Fibroblast of the aortic adventitia (primary cell): ENCODE measurements at regions not wholly inside any gene's neighbourhood (a gene's known extent, or its start where the extent isn't known, plus 50 kb on each side); places are given as distances from the start of the nearest gene placed in this dataset.

Source experiments
- DNase-seq: peaks from one replicate; pipeline ENCODE4 v3.0.0-alpha.2; 2010; ENCODE audit warnings: low read depth
- H3K4me3 ChIP-seq: 2 replicates; pipeline ENCODE4 v1.5.1; 2011; ENCODE audit warnings: low read depth, mild to moderate bottlenecking, control low read depth, low read length, moderate library complexity
- TF ChIP-seq, protein P1 (sequence below): IDR thresholded peaks from 2 replicates; pipeline ENCODE4 v1.5.1; 2011; ENCODE audit warnings: mild to moderate bottlenecking, low read length, control low read depth, inconsistent platforms; ENCODE audit not compliant: insufficient read depth

DNA sequence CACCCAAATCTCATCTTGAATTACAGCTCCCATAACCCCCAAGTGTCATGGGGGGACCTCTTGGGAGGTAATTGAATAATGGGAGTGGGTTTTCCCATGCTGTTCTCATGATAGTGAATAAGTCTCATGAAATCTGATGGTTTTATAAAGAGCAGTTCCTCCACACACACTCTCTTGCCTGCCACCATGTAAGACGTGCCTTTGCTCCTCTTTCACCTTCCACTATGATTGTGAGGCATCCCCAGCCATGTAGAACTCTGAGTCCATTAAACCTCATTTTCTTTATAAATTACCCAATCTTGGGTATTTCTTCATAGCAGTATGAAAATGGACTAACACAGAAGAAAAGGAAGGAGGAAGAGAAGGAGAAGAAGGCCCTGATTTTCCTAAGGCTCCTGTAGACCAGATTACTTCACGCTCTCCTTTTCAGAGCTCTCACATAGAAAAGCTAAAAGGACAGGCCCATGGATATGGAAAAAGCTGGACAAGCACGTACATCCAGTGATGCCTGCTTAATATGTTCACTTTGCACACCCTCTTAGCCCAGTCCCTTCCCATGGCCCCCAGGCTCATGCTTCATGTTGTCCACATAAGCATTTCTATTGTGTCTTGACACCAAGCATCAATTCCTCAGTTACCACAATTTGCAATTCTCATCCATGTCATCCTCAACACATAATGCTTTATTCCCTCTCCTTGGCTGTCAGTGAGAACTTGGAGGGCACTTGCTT is 354.8 kb downstream of the CD83 start:
- no peak for DNase-seq
- H3K4me3 ChIP-seq: no peak overlapping the region
- TF ChIP-seq, protein P1, sequence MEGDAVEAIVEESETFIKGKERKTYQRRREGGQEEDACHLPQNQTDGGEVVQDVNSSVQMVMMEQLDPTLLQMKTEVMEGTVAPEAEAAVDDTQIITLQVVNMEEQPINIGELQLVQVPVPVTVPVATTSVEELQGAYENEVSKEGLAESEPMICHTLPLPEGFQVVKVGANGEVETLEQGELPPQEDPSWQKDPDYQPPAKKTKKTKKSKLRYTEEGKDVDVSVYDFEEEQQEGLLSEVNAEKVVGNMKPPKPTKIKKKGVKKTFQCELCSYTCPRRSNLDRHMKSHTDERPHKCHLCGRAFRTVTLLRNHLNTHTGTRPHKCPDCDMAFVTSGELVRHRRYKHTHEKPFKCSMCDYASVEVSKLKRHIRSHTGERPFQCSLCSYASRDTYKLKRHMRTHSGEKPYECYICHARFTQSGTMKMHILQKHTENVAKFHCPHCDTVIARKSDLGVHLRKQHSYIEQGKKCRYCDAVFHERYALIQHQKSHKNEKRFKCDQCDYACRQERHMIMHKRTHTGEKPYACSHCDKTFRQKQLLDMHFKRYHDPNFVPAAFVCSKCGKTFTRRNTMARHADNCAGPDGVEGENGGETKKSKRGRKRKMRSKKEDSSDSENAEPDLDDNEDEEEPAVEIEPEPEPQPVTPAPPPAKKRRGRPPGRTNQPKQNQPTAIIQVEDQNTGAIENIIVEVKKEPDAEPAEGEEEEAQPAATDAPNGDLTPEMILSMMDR: no peak

DNA sequence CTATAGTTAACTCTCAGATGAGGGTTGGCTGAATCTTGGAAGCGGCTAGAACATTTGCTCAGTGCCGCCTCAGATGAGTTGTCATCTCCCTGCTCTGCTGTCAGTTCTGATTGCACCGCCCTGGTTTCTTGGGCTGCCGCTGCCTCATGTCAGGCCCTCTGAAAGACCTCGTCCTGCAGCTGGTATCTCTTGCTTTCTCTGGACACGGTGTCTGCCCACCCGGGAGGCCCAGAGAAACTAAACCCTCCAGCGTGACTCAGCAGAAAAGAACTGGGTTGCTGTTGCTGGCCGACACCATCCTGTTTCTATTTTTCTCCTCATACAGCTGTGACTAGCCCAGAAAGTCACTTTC is 355.4 kb downstream of the CD83 start:
- no peak overlapping the region for H3K4me3 ChIP-seq
- no peak for DNase-seq
- TF ChIP-seq, protein P1: no peak

DNA sequence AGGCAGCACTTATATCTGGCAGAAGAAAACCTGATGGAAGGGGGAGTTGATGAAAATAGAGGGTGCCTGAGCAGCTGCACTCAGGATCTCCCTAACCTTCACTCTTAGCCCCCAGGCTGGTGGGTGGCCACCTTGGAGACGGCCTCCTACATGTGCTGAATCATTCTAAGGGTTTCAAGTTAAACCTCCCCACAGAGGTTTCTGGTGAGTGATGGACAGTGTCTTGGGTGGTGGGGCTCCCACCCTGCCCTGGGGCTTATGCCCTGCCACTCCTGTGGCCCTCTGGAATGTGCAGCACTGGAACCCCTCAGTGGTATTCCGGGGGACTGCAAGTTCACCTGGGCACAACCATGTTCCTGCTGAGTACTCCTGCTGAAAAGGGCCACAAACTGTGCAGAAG is 357.2 kb downstream of the CD83 start:
- TF ChIP-seq, protein P1: no peak
- no peak for DNase-seq
- H3K4me3 ChIP-seq: no peak overlapping the region

DNA sequence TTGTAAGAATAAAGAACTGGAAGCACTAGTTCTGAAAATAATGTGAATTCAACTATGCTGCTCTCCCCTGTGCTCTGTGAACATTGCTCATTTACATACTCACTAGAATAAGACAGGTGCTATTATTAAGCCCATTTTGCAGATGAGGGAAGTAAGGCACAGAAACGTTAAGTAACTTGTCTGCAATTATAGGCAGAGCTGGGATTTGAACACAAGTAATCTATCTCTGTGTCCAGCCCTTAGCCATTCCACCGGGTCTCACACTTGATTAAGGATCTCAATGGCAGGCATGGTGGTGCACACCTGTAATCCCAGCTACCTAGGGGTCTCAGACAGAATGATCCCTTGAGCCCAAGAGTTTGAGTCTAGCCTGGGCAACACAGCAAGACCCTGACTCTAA is 357.7 kb downstream of the CD83 start:
- TF ChIP-seq, protein P1: no peak
- H3K4me3 ChIP-seq: no peak overlapping the region
- DNase-seq: no peak

DNA sequence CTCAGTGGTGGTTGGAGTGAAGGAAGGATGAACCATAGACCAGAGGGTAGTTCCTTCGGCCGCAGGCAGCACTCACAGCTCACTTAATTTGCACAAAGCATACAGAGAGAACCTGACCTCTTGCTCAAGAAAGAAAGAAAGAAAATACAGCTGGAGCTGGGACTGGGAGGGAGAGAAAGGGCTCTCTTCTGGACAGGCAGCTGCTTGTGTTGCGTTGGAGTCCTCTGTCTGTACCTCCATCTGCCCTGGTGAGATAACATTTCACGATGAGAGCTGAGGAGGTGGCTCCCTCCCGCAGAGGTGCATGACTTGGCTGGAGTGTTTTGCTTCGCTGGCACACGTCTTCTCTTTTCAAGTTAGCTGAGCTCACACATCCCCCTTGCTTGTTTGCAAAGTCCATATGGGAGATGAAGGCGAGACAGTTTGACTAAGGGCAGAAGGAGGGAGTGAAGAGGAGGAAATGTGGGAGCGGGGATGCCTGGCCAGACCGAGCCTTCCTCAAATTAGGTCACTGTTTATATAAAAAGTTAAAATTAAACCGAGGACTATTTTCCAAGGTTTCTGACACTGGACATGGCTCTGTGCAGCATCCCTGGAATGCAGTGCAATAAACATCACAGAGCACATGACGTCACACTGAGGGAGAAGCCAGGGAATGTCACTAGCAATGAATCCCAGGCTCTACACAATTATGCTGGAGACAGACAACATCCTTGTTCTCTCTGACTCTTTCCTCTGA is 359.4 kb downstream of the CD83 start:
- TF ChIP-seq, protein P1: no peak
- H3K4me3 ChIP-seq: peak overlapping the region; percentile 46
- DNase-seq: peak; percentile 97

DNA sequence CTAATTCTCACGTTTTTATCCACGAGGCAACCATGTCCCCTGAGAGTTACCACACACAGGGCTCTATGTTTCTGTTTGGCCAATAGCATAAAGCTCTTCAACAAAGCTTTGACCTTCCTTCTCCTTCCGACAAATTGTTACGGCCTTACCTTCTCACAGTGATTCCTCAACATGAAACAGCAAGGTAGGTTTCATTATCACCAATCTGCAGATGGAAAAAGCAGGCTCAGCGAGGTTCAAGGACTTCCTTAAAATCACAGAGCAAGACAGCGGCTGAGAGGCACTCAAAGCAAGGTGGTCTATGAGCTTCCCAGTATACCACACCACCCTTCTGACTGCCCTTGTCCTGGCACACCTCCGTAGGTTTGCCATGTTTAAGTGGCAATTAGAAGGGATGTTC is 360.0 kb downstream of the CD83 start:
- DNase-seq: no peak
- H3K4me3 ChIP-seq: no peak overlapping the region
- TF ChIP-seq, protein P1: no peak
